Transverse colon (tissue), 3 donors: ENCODE measurements at regions not wholly inside any gene's neighbourhood (a gene's known extent, or its start where the extent isn't known, plus 50 kb on each side); places are given as distances from the start of the nearest gene placed in this dataset.

ENCODE experiments used
- POLR2A ChIP-seq: fragments of 450-650 bp; IDR thresholded peaks from one replicate; pipeline ENCODE4 v1.6.1; 2016; ENCODE audit warnings: antibody characterized with exemption, mild to moderate bottlenecking, moderate library complexity
- POLR2AphosphoS5 ChIP-seq, 3 donors: sonication (generic); formaldehyde crosslinking; IDR thresholded peaks; one replicate each; pipeline ENCODE4 v1.6.1; 2016; ENCODE audit warnings: antibody characterized with exemption in 3 of 3

DNA sequence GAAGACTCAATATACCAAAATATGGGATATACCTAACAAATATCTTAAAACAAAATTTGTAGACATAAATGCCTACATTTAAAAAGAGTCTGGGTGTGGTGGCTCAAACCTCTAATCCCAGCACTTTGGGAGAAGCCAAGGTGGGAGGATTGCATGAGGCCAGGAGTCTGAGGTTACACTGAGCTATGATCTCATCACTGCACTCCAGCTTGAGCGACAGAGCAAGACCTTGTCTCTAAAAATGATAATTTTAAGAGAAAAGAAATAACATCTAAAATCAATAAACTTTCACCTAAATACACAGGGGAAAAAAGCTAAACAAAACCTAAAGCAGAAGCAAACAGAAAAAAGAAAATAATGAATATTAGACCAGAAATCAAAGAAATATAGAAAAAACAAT lies 102.7 kb upstream of the PBX1 start:
- TF ChIP-seq POLR2AphosphoS5 (IDR thresholded peaks at IDR 0.05) (no peak), POLR2A (no peak)
